ENCODE measurements at regions not wholly inside any gene's neighbourhood (a gene's known extent, or its start where the extent isn't known, plus 50 kb on each side); places are given as distances from the start of the nearest gene placed in this dataset.

DNA sequence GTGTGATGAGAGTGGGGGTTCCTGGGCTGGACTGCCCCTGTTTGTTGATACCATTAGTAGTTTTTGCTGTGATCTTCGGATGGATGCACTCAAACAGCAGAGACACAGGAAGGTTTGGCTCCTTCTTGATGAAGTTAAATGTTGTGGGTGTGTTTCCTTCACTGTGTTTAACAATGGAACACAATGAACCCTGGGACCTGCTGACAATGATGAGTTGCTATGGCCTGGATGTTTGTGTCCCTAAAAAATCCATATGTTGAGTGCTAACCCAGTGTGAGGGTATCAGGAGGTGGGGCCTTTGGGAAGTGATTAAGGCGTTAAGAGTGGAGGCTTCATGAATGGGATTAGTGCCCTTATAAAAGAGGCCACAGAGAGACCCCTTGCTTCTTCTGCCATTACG is 237.4 kb upstream of the HS6ST1 start:
- DNase-seq = no peak
- no peaks in the 10 kb centered on the region for H3K9me3 Mint-ChIP-seq
- H3K4me1 Mint-ChIP-seq = no peaks in the 10 kb centered on the region
- H3K36me3 Mint-ChIP-seq = no peaks in the 10 kb centered on the region
- no peak overlapping the region for H3K27ac Mint-ChIP-seq
- H3K4me3 Mint-ChIP-seq = no peak overlapping the region
- H3K27me3 Mint-ChIP-seq = no peaks in the 10 kb centered on the region

DNA sequence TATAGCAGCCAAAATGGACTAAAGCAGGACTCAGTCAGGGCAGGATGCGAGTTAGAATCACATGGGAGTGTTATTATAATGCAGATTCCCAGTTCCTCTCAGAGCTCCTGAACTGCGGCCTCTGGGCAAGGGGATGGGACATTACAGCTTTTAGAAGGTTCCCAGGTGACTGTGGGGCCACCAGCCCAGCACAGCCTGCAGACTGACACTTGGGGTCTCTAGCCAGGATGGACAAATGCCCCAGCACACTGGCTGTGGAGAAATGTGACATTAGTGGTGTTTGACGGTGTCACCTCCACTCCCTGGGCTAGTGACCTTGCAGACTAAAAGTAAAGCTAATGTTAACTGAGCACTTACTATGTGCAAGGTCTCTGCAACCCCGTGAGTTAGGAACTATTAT is 238.0 kb upstream of the HS6ST1 start:
- Mint-ChIP-seq H3K36me3 (no peaks in the 10 kb centered on the region), H3K27ac (no peak overlapping the region), H3K4me1 (no peaks in the 10 kb centered on the region), H3K9me3 (no peaks in the 10 kb centered on the region), H3K4me3 (no peak overlapping the region), H3K27me3 (no peaks in the 10 kb centered on the region)
- DNase-seq = no peak

DNA sequence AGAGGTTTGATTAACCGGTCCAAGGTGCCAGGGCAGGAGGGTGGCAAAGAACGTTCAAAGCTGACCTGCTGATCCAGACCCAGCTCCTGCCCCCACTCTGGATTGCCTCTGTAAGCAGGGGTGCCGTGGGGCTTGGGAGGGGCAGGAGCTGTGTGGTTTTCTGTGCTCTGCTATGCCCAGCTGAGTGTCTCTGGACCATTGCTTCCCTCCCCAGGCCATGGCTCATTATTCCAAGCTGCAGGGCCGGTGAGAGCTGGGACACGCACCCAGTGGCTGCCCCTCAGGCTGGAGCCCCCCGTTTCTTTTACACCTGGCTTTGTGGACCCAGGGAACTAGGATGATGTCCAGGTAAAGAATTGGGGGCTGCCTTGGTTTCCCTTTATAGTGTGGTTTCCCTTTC is 238.4 kb upstream of the HS6ST1 start:
- Mint-ChIP-seq H3K4me1 (no peaks in the 10 kb centered on the region), H3K27ac (no peak overlapping the region), H3K36me3 (no peaks in the 10 kb centered on the region), H3K27me3 (no peaks in the 10 kb centered on the region), H3K9me3 (no peaks in the 10 kb centered on the region), H3K4me3 (no peak overlapping the region)
- DNase-seq = no peak

DNA sequence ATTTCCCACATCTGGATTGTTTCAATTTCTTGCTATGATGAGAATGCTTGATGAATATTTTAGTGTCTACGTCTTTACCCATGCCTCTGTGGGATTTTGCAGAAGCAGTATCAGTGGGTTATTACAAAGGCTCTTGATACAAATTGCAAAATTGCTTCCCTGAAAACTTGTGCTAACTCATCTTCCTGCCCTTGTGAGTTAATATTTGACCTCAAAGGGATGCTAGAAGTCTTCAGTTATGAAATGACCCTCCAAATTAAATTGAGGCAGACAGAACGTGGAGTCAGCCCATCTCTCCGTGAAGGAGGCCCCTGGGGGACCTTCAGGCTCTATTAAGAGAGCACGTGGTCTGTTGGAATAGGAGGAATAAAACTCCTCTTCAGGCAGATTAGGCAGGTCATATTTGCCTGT is 239.2 kb upstream of the HS6ST1 start:
- Mint-ChIP-seq H3K27ac (no peak overlapping the region), H3K36me3 (no peaks in the 10 kb centered on the region), H3K4me1 (no peaks in the 10 kb centered on the region), H3K27me3 (no peaks in the 10 kb centered on the region), H3K9me3 (no peaks in the 10 kb centered on the region), H3K4me3 (no peak overlapping the region)
- no peak for DNase-seq

DNA sequence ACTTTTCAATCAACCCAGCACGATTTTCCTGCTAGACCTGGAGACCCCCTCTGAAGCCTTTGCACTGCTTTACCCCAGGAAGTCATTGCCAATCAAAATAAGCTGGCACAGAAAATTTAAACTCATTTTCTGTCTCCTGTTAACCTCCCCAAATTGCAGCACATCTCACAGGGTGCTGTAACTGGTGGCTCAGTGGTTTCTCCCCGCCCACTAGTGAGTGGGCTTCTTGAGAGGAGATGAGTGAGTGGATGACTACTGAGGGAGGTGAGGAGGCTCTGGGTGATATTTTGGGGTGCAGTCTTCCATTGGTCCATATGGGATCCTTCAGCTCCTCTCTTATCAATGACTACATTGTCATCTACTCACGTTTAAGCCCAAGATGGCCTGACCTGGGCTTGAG is 239.8 kb upstream of the HS6ST1 start:
- Mint-ChIP-seq H3K4me1 (no peaks in the 10 kb centered on the region), H3K36me3 (no peaks in the 10 kb centered on the region), H3K4me3 (no peak overlapping the region), H3K27ac (no peak overlapping the region), H3K9me3 (no peaks in the 10 kb centered on the region), H3K27me3 (no peaks in the 10 kb centered on the region)
- no peak for DNase-seq

DNA sequence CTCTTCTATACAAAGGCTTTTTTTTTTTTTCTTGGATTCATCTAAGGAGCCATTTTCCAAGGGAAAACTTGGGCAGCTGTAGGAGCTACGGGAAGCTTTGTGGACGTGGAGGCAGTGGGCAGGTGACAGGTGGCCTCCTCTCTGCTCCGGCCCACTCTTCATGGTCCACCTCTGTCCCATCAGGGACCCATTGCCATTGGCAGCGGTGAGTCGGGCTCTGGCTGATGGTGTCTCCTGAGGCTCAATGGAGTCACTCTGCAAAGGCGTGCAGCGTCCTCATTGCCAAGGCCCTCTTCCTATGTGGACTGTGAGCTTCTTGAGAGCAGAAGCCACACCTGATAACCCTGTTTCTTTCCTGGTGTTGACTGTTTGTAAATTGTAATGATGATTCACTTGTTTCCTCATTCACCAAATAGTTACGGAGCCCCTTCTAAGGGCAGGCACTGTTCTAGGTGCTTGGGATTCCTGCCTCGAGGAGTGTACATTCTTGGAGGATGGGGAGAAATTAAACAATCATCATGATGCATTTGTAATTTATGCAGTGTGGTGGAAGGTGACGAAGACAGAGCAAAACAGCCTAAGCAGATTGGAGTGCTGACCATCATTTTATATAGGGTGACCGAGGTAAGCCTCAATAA is 240.3 kb upstream of the HS6ST1 start:
- H3K4me3 Mint-ChIP-seq = no peak overlapping the region
- H3K27me3 Mint-ChIP-seq = no peaks in the 10 kb centered on the region
- H3K4me1 Mint-ChIP-seq = no peaks in the 10 kb centered on the region
- H3K9me3 Mint-ChIP-seq = no peaks in the 10 kb centered on the region
- no peak overlapping the region for H3K27ac Mint-ChIP-seq
- no peak for DNase-seq
- H3K36me3 Mint-ChIP-seq = no peaks in the 10 kb centered on the region

DNA sequence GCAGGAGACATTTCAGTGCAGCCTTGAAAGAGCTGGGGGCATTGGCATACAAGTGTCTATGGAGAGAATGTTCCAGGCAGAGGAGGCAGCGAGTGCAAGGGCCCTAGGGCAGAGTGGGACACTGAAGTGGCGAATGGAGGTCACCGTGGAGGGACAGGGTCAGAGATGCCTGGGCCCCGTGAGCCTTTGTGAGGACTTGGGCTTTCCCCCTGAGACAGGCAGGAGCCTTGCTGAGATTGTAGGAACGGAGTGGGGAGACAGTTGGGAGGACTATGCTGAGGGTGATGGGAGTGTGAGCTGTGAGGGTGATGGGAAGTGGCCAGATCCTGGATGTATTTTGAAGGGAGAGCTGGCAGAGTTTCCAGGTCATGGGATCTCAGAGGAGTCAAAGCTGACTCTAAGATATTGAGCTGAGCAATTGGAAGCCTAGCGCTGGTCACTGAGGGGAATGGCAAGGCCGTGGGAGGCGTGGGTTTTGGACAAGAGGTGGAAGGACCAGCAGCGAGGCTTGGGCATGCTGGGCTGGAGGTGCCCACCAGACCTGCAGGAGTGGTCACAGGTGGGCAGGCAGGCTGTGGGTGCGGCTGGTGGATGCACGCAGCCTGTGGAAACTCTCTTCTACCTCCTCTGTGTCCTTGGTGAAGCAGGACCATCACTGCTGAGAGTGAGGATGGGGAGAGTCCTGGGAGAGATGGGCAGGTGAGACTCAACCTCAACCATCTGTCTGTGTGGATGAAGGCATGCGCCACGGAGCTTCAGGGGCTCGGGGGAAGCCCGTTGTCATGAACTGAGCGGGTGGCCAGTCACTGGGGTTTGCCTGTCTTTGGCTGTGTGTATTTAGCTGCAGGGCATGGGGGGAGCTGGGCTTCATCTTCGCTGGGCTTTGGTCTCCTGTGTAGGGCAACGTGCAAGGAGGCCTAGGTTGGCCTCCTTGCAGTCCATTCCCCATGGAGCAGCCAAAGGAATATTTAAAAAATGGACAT is 241.2 kb upstream of the HS6ST1 start:
- no peak for DNase-seq
- Mint-ChIP-seq H3K9me3 (no peaks in the 10 kb centered on the region), H3K4me1 (no peaks in the 10 kb centered on the region), H3K4me3 (no peak overlapping the region), H3K27ac (no peak overlapping the region), H3K36me3 (no peaks in the 10 kb centered on the region), H3K27me3 (no peaks in the 10 kb centered on the region)

DNA sequence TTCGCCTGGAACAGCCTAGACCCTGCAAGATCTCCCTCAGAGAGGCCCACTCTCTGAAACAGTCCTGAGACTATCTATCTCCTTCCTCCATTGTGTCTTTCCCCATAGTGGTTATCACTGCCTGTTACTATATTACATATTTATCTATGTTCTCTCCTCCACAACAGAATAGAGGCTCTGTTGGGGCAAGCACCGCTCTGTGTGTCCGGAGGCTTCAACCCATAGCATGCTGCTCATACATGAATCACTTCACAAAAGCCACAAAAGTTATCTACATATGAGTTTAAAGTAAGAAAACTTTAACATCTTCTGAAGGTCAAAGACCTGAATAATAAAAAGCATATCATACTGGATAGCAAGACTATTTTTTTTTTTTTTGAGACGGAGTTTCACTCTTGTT is 242.1 kb upstream of the HS6ST1 start:
- Mint-ChIP-seq H3K27me3 (no peaks in the 10 kb centered on the region), H3K4me3 (no peak overlapping the region), H3K4me1 (no peaks in the 10 kb centered on the region), H3K36me3 (no peaks in the 10 kb centered on the region), H3K27ac (no peak overlapping the region), H3K9me3 (no peaks in the 10 kb centered on the region)
- DNase-seq = no peak

DNA sequence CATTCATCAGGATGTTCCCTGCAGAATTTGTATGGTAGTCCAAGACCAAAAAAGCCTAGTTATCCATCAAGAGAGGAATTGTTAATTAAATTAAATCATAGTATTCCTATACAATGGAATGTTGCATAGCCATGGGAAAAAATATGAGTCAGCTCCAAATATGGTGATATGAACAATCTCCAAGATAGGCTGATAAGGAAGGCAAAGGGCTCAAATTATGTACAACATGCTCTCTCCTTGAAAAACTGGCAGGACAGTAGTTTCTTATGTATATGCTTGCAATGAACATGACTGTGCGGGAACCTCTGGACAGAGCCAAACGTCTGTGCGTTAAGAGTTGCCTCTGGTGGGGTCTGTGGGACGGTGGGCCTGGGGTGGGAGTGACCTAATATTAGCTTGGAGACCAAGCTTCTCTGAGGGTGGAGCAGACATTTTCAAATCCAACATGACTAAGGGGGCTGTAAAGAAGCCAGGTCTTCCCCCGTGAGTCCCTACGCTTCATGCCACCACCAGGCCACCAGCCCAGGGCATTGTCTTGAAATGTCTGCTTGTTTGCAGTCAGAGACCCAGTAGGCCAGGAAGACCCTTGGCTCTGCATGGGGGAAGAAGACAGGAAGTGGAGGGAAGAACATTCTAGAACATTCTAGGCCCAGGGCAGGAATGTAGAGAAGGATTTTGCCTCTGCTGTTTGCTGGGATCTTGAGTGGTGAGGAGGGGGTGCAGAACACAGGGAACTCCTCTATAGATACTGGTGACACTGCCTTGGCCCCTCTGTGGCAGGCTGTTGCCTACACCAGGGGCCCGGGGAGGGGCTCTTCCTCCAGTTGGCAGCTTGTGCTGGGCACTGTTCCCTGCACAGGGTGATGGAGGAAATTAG is 244.0 kb upstream of the HS6ST1 start:
- Mint-ChIP-seq H3K27ac (no peak overlapping the region), H3K4me1 (no peaks in the 10 kb centered on the region), H3K4me3 (no peak overlapping the region), H3K9me3 (no peaks in the 10 kb centered on the region), H3K27me3 (no peaks in the 10 kb centered on the region), H3K36me3 (no peaks in the 10 kb centered on the region)
- DNase-seq = no peak

DNA sequence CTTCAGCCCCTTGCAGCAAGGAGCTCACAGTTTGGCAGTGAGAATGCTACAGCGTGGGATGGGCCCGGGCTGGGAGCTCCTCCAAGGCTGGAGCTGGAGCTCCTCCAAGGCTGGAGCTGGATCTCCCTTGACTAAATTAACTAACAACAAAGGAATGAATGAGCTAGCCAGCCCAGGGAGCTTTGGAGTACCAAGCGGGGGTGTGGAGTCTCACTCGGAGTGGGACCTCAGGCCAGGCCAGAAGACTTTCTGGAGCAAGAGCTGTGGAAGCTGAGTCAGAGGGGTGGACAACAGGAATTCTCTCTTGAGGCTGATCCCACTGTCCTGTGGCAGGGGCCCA is 244.7 kb upstream of the HS6ST1 start:
- no peak for DNase-seq
- Mint-ChIP-seq H3K27me3 (no peaks in the 10 kb centered on the region), H3K27ac (no peak overlapping the region), H3K36me3 (no peaks in the 10 kb centered on the region), H3K9me3 (no peaks in the 10 kb centered on the region), H3K4me1 (no peaks in the 10 kb centered on the region), H3K4me3 (no peak overlapping the region)

DNA sequence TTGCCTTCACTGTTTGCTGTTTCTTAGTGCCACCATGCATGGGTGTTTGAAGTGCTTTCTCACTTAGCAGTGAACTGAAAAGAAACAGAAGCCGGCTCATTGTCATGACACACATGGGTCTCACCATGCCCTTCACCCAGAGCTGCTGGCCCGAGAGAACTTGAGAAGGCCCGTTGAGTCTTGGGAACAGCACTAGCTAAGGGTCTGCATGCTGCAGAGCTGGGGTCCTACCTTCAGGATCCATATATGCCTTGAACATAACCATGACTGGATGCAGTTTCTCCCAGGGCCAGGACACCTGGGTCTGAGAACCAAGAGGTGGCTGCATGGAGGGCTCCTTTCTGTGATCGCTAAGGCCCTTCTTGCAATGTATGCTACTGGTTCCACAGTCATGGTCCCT is 245.5 kb upstream of the HS6ST1 start:
- no peaks in the 10 kb centered on the region for H3K36me3 Mint-ChIP-seq
- H3K4me1 Mint-ChIP-seq = no peaks in the 10 kb centered on the region
- H3K27ac Mint-ChIP-seq = no peak overlapping the region
- no peak for DNase-seq
- no peak overlapping the region for H3K4me3 Mint-ChIP-seq
- H3K9me3 Mint-ChIP-seq = no peaks in the 10 kb centered on the region
- H3K27me3 Mint-ChIP-seq = no peaks in the 10 kb centered on the region

DNA sequence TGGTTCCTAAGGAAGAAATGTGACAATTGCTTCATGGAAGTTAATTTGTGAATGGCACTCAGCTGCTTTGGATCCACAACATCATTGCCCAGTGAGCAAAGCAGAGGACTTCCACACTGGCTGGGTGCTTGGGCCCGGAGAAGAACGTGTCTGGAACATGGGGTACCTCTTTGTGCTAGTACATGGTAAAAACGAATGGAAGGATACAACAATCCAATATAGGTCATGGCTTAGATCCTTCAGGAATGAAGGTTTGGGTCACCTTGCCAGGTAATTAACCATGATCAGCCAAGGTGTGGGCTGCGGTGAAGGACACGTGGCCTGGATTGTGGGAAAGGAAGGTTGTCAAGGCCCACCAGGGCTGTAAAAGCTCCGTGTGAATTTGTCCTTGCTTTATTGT is 245.9 kb upstream of the HS6ST1 start:
- Mint-ChIP-seq H3K27me3 (no peaks in the 10 kb centered on the region), H3K4me3 (no peak overlapping the region), H3K27ac (no peak overlapping the region), H3K36me3 (no peaks in the 10 kb centered on the region), H3K9me3 (no peaks in the 10 kb centered on the region), H3K4me1 (no peaks in the 10 kb centered on the region)
- DNase-seq = no peak

DNA sequence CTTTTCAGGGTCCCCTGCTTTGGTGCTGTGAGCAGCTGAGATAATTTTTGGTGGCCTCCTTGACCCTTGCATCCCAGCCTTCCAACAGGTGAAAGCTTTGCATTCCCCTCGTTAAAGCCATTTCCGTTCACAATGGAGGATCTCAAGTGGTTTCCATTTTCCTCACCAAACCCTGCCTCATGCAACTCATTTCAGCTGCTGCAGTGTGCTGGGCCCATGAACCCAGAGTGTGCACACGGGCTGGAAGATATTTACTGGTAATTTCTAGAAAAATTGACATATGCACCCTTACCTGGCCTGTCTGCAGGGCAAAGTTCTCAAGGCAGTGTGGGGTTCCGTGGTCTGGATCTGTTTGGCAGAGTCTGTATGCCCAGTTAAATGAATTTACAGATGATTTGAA is 246.8 kb upstream of the HS6ST1 start:
- Mint-ChIP-seq H3K36me3 (no peaks in the 10 kb centered on the region), H3K4me3 (no peak overlapping the region), H3K27ac (no peak overlapping the region), H3K4me1 (no peaks in the 10 kb centered on the region), H3K9me3 (no peaks in the 10 kb centered on the region), H3K27me3 (no peaks in the 10 kb centered on the region)
- DNase-seq = no peak

DNA sequence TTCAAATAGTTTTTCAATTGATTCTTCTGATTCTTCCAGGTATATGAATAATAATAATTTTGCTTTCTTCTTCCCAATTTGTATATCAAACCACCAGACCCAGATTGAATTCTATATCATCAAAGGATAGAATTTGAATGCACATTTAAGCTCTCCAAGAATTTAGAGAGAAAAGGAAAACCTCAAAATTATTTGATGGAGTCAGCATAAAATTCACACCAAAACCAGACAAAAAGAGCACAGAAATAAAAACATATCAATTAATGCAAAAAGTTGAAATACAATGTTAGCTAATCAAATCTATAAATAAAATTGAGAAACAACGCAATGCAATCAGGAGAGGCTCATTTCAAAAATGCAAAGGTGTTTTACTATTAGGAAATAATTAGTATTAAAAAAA is 248.0 kb upstream of the HS6ST1 start:
- Mint-ChIP-seq H3K9me3 (no peaks in the 10 kb centered on the region), H3K4me1 (no peaks in the 10 kb centered on the region), H3K36me3 (no peaks in the 10 kb centered on the region), H3K27me3 (no peaks in the 10 kb centered on the region), H3K4me3 (no peak overlapping the region), H3K27ac (no peak overlapping the region)
- no peak for DNase-seq

DNA sequence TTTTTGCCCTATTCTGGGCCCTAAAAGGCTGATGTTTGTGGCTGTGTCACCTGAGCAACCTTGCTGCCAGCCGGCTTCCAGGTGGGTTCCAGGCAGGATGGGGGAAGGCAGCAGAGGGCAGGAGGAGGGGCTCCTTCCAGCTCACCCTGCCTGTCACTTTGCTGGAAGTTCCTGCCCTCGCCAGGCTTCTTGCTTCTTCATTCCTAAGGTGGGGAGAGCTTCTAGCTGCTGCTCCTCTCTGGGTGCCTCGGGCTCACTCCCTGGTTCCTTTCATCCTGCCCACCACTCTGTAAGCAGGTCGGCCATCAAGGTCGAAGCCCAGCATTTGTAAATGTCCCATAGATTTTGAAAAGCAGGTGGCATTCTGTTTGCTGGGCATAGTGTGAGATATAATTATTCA is 249.4 kb upstream of the HS6ST1 start:
- Mint-ChIP-seq H3K27ac (no peak overlapping the region), H3K4me1 (no peaks in the 10 kb centered on the region), H3K36me3 (no peaks in the 10 kb centered on the region), H3K4me3 (no peak overlapping the region), H3K9me3 (no peaks in the 10 kb centered on the region), H3K27me3 (peaks cover 6% of the 10 kb centered on the region)
- DNase-seq = no peak

Measured in activated naive CD8-positive, alpha-beta T cell treated with anti-CD3 and anti-CD28 coated beads for 36 hours (primary cell).